H54 (cell line): ENCODE measurements at regions not wholly inside any gene's neighbourhood (a gene's known extent, or its start where the extent isn't known, plus 50 kb on each side); places are given as distances from the start of the nearest gene placed in this dataset.

Experiments used
- DNase-seq: peaks from one replicate; pipeline ENCODE4 v3.0.0; 2011; ENCODE audit warnings: low spot score, mixed read lengths; ENCODE audit not compliant: insufficient read length
- FAIRE-seq: peaks from 3 replicates; lab custom pipeline; 2011; peaks lifted over from hg19 to GRCh38; lab: Jason Lieb, UNC
- POLR2A ChIP-seq: IDR thresholded peaks from 2 replicates; pipeline ENCODE4 v1.6.1; 2011; ENCODE audit warnings: low read depth, mild to moderate bottlenecking, low read length

DNA sequence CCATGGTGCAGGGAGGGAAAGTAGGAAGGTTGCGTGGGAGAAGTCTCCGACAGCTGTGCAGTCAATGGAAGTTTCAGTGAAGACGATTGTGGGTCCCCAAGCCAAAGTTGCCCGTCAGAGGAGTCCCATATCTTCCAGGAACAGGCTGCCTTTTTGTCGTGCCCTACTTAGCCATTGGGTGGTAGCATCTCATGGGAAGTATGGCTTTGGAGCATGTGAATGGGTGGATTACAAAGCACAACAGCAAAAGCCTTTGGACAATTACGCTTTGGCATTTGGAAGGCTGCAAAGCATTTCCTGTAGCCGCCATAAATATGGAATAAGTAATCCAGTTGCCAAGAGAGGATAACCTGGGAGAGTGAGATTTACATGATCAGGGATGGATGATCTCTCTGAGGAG, 300.7 kb upstream of the BOD1L1 start:
- TF ChIP-seq POLR2A, result no peak
- DNase-seq (no peak), FAIRE-seq (no peak)

DNA sequence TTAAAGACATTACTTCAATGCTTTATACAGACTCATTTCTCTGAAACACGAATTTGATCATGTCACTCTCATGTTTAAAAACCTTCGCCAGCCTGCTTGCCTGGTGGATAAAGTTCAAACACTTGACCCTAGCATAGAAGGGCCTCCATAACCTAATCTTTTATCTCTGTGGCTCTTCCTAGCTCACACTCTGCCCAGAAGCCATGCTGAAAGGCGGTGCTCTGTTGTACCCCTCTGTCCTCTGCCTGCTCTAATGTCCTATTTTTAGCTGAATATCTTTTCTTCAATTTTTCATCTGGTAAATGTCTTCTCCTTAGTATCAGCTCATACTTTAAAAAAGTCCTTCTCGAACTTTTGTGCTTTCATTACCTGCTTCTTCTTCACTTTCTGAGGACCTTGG, 302.6 kb upstream of the BOD1L1 start:
- TF ChIP-seq POLR2A, result no peak
- DNase-seq, result no peak
- FAIRE-seq, result no peak

DNA sequence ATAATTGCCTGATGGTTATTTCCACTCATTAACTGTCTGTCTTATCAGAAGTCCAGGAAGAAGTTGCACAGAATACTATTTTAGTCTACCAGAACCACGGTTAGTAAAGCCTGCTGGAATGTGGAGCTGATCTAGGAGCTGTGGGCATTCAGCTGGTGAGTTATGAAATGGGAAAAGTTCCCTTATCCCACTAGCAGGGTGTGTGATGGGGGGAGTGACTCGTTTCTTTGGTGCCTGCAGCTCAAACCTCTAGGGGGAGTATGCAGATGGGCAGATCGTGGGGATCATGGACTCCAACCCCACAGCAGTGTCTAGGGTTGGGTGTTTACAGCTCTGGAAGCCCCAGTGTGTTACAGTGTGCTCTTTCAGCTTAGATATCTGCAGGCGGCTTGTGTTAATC, 305.7 kb upstream of the BOD1L1 start:
- FAIRE-seq (no peak), DNase-seq (no peak)
- no peak for TF ChIP-seq POLR2A

DNA sequence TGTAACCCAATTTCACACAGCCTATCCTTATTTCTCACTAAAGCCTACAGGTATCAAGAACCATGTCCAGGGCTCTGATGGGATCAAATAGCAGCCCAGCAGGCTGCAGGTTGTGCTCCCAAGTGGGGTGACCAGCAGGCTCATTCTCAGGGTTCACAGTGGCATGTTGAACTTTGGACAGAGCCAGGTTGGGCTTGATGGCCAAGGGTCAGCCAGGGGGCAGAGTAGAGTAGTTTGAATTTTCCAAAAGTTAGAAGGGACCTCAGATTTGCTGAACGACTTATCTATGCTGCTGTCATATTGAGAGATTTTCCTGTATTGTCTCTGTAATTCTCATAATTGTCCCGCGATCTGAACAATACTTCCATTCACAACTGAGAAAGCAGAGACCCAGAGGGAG, 310.8 kb upstream of the BOD1L1 start:
- DNase-seq, result no peak
- FAIRE-seq, result no peak
- no peak for TF ChIP-seq POLR2A

DNA sequence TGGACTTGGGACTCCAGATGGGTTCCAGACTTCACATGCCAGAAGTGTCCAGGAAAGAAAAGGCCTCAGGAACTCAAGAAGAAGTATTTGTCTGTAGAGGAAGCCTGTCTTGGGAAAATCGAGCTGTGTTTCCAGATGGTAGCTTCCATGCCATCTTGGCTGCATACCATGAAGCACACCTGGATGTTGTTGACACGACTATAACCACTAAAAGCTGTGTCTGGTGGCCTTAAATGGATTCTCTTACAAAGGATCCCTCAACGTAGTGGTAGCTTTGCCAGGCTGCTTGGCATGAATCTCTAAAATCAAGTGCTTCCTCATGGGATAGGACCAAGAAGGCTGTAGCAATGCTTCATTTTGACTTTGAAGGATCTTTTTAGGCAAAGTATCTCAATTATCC, 313.4 kb upstream of the BOD1L1 start:
- DNase-seq (no peak), FAIRE-seq (no peak)
- TF ChIP-seq POLR2A, result no peak

DNA sequence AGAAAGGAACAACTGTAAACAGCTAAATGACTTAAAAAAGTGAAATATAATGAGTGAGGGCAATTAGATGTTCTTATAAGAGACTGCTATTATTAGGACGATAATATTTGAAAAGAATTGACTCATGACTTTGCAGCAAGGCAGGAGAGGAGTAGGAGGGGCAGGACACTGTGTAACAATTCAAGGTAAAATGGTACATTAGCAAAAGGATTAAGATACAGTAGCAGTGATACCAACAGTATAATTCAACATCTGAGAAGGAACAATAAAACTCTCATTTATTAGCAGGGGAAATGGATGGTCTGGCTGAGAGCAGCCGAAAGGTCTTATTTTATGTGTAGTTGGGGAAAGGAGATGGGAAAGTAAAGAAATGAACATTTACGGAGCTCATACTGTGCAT, 315.5 kb upstream of the BOD1L1 start:
- DNase-seq (no peak), FAIRE-seq (no peak)
- no peak for TF ChIP-seq POLR2A

DNA sequence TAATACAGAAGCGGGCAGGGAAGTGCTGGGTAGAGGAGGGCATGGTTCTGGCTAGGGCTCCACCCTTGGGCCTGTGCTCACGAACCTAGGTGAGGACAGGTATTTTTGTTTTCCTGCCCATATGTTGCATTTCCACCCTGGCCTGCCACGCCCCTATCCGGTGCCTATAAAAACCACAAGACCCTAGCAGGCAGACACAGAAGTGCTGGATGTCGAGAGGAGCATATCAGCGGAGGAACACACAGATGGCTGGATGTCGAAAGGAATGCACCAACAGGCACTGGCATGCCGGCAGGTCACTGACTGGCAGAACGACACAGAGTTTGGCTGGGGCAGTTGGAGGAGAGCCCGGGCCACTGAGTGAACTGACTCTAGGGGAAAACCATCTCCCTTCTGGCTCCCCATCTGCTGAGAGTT, 316.6 kb upstream of the BOD1L1 start:
- FAIRE-seq (no peak), DNase-seq (no peak)
- no peak for TF ChIP-seq POLR2A

DNA sequence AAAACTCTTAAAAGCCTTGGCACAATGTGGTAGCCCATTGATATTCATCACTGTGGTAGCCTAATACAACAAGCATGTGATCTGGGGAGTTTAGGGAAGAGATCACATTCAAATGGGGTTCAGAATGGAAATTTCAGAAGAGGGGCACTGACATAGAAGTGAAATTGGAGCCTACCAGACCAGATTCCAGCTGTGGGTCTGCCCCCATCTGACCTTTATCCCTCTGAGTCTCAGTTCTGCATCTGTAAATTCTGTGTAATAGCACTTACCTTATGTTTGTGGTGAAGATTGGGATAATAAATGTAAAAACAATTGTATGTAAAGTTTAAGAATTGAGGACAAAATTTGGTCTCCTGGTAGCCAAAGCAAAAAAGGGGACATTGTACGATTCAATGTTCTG, 320.4 kb upstream of the BOD1L1 start:
- DNase-seq, result no peak
- FAIRE-seq, result no peak
- TF ChIP-seq POLR2A, result no peak

DNA sequence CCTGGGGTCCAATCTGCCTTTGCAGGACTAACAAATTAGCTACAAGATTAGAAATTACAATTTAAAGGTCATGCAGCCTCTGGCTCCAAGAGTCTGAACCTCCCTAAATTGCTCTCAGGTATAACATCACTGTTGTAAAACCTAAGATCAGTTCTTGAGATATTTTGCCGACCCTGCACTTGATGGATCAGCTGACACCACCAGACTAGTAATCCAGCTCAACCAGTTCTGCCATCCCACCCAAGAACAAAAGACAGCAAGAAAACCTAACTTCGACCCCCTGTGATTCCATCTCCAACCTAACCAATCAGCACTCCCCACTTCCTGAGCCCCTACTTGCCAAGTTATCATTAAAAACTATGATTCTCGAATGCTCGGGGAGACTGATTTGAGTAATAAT, 323.0 kb upstream of the BOD1L1 start:
- FAIRE-seq (no peak), DNase-seq (no peak)
- TF ChIP-seq POLR2A, result no peak

DNA sequence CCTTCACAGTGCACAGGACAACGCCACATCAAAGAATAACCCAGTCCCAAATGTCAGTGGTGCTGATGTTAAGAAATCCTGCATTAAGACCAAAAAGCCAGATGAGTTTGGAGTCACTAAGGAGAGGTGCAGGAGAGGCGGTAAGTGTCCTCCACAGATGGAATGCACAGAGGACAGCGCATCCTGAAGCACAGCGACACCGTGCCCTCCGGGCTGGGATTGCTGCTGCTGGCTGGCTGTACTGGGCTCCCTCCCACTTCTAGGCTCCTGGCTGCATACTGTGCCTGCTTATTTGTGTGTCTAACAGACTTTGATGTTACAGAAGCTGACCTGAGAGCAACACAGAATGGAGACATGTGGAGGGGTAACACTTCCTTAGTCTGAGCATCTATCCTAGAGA, 325.6 kb upstream of the BOD1L1 start:
- no peak for DNase-seq
- FAIRE-seq, result no peak
- no peak for TF ChIP-seq POLR2A

DNA sequence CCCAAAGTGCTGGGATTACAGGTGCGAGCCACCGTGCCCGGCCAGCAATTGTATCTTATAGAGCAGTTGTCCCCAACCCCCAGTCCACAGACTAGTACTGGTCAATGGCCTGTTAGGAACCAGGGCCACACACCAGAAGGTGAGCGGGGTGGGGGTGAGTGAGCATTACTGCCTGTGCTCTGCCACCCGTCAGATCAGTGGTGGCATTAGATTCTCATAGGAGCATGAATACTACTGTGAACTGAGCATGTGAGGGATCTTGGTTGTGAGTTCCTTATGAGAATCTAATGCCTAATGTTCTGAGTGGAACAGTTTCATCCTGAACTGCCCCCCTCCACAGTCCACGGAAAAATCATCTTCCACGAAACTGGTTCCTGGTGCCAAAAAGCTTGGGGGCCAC, 328.0 kb upstream of the BOD1L1 start:
- TF ChIP-seq POLR2A, result no peak
- FAIRE-seq (no peak), DNase-seq (no peak)

DNA sequence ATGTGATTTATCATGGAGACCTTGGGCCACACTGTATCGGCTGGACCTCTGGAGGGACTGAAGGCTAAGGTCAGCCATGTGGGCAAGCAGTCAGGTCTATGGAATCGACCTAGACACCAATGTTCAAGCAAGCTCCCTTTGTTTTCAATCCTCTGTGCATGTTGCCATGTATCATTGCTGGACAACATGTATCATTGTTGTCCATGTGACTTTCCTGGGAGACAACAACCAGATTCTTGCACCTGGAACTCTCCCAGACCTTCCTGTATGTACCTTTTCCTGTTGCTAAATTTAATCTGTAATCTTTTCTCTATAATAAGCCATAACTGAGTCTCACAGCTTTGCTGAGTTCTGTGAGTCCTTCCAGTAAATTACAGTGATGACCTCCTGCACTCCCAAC, 329.4 kb upstream of the BOD1L1 start:
- FAIRE-seq (no peak), DNase-seq (no peak)
- TF ChIP-seq POLR2A, result no peak

DNA sequence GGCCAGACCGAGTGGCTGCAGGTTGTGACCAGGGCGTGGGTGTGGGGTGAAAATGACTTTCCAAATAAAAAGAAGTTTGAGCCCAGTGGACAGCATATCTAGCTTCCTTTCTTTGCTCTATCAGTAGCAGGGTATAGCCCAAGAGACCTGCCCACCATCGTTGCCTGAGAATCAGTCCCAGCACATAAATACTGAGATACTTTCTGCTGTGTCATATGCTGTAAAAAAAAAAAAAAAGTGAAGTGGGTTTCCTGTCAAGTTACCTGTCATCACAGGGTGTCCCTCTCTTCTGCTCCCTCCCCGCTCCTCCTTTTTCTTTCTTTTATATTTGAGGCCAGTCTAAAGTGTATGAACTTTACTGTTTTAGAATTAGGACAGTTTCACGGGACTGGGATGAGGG, 330.3 kb upstream of the BOD1L1 start:
- no peak for FAIRE-seq
- no peak for DNase-seq
- TF ChIP-seq POLR2A, result no peak

DNA sequence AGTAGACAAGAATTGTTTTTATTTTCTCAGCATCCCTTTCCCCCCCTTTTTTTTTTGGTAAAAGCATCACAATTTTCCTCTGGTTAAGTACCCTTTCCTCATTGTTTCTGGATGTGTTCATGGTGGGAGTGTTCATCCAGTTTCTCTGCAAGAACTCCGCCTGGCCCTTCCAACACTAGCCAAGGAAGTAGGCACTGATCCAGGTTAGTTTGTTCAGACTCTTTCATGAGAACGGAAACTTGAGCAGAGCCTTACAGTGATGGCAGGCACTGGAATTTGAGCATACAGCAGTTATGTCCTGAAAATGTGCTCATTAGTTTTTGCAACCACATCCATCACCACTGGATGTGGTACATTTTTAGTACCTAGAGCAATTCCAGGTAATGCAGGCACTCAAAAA, 336.1 kb upstream of the BOD1L1 start:
- TF ChIP-seq POLR2A, result no peak
- FAIRE-seq (no peak), DNase-seq (no peak)

DNA sequence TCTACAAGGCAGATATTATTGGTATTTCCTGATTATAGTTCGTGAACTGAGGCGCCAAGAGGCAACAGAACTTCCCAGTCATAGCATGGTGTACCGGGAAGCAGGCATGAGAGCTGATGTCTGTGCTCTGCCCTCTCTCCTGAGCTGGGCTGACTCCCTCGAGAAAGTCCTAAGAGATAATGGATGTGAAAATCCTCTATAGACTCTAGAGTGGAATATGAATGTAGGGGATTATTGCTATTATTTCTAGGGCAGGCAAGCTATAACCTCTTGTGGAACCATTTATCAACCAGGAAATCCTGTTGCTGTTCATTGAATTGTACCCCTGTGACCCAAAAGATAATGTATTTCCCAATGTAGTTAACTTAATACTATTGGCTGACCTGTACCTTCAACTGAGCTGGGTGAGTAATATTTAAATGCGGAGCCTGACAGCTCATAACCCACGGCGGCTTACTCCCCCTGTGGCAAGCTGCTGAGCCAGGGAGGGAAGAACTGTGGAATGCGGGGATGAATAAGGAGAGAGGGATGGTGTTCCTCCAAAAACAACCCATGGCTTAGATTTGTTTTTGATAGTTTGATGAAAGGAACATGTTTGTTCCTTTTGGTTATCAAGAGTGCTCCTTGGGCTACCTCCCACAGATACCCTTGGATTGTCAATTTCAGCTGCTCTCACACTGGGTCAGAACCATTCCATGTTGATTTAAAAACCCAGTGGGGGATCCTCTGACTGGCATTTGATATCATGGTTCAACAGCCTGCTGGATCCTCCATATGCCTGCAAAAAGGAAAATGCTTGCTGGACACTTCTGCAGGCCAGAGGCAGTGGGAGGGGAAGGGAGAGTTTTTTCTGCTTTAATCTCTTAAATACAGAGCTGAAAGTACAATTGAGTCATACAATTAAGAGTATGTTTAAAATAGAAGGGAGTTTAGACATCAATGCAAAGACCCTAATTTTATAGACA, 339.0 kb upstream of the BOD1L1 start:
- TF ChIP-seq POLR2A, result no peak
- DNase-seq (peak; percentile 28), FAIRE-seq (no peak)
